ENCODE measurements at regions not wholly inside any gene's neighbourhood (a gene's known extent, or its start where the extent isn't known, plus 50 kb on each side); places are given as distances from the start of the nearest gene placed in this dataset.

- H3K4me1 Mint-ChIP-seq = peaks cover 19 to 22% of the 10 kb centered on the region in 2 experiments
- no peak overlapping the region for H4K5ac ChIP-seq (ENCODE audit: insufficient read length, low read depth, low read length)
- no peak for DNase-seq
- H4K8ac ChIP-seq (replicated peaks; ENCODE audit: insufficient read length, low read depth, low read length) = no peak overlapping the region
- TF ChIP-seq CTCF (conservative IDR thresholded peaks at IDR 0.05) = no peak
- peaks cover 13% of the 10 kb centered on the region for H3K27me3 Mint-ChIP-seq (ENCODE audit: low read depth)
- no peak overlapping the region for H2BK120ac ChIP-seq (ENCODE audit: low read depth, low read length, poor library complexity, severe bottlenecking)
- H3K79me1 ChIP-seq (ENCODE audit: insufficient read depth, low read depth, low read length, poor library complexity, severe bottlenecking) = no peaks in the 10 kb centered on the region
- no CpG with 5 or more reads among the region's 2 CpGs for WGBS (ENCODE audit: extremely low coverage, insufficient read length, low lambda C conversion rate)
- no peak overlapping the region for H2AK5ac ChIP-seq (ENCODE audit: insufficient read length, low read length)
- no peak overlapping the region for H3K14ac ChIP-seq (ENCODE audit: insufficient read depth, low read length)
- no peak overlapping the region for H3K9ac ChIP-seq (ENCODE audit: extremely low read depth, insufficient read length, low read length)
- no peaks in the 10 kb centered on the region; a peak in 1 of 7 replicates for H3K36me3 Mint-ChIP-seq (ENCODE audit: insufficient read depth in 1 of 3, low read depth in 3 of 3)
- no peaks in the 10 kb centered on the region; a peak in 1 of 5 replicates for H3K9me3 Mint-ChIP-seq
- H3K79me2 ChIP-seq (ENCODE audit: insufficient read depth, low read length) = no peaks in the 10 kb centered on the region
- H3K4ac ChIP-seq (ENCODE audit: low read depth, low read length) = no peak overlapping the region
- H3K27me3 ChIP-seq (ENCODE audit: insufficient read depth, low read length) = no peaks in the 10 kb centered on the region
- H3K9me3 ChIP-seq (ENCODE audit: control insufficient read depth, low read depth, low read length) = no peaks in the 10 kb centered on the region
- no peak overlapping the region for H3K23ac ChIP-seq (ENCODE audit: insufficient read length, low read depth, low read length)
- no peak overlapping the region for H3K27ac Mint-ChIP-seq
- no peak overlapping the region for H3K27ac ChIP-seq (ENCODE audit: insufficient read length, low read depth, low read length)
- H3K4me2 ChIP-seq (ENCODE audit: insufficient read depth, insufficient read length, low read length) = no peak overlapping the region
- H3T11ph ChIP-seq (ENCODE audit: low read length) = no peak overlapping the region
- no peak overlapping the region for H2BK12ac ChIP-seq (ENCODE audit: insufficient read length, low read depth, low read length)
- H2BK5ac ChIP-seq (ENCODE audit: insufficient read length, low read length) = no peak overlapping the region
- no peak overlapping the region for H2BK15ac ChIP-seq (ENCODE audit: low read depth, low read length)
- no peaks in the 10 kb centered on the region for H4K20me1 ChIP-seq (ENCODE audit: control insufficient read depth, insufficient read depth, insufficient read length)
- no peak overlapping the region for H2BK20ac ChIP-seq (ENCODE audit: low read depth, low read length, poor library complexity, severe bottlenecking)
- H3K23me2 ChIP-seq (ENCODE audit: insufficient read length, low read depth, low read length, poor library complexity, severe bottlenecking) = no peaks in the 10 kb centered on the region
- no peak overlapping the region for H4K91ac ChIP-seq (ENCODE audit: insufficient read length, low read depth, low read length)
- H3K4me3 Mint-ChIP-seq = no peak overlapping the region
- no peaks in the 10 kb centered on the region for H3K4me1 ChIP-seq (ENCODE audit: insufficient read depth, low read length)
- H3K18ac ChIP-seq (ENCODE audit: insufficient read length, low read depth, low read length) = no peak overlapping the region
- no peak overlapping the region for H3K56ac ChIP-seq (ENCODE audit: insufficient read length, low read depth, low read length)
- no peak overlapping the region for H2AFZ ChIP-seq (ENCODE audit: low read length)
These were observed 76.0 kb upstream of the CTTNBP2NL start for GRCh38 chr1:112320058-112320457.

Measured in H9 (cell line).